Smooth muscle cell (in vitro differentiated cells): ENCODE measurements at regions not wholly inside any gene's neighbourhood (a gene's known extent, or its start where the extent isn't known, plus 50 kb on each side); places are given as distances from the start of the nearest gene placed in this dataset.

Experiments
- DNase-seq: peaks from one replicate; lab custom pipeline; 2025; ENCODE audit not compliant: unreplicated experiment; lab: John Stamatoyannopoulos, UW
- H2AFZ ChIP-seq: fragments of 200-600 bp; sonication (generic); 2 replicates; pipeline ENCODE4 v1.6.0; 2016; ENCODE audit warnings: antibody characterized with exemption, low read depth, mild to moderate bottlenecking
- H3F3A ChIP-seq: fragments of 200-600 bp; sonication (generic); 2 replicates; pipeline ENCODE4 v1.6.0; 2017; ENCODE audit warnings: antibody characterized with exemption, low read depth
- H3K27ac ChIP-seq: fragments of 200-600 bp; sonication (generic); 2 replicates; pipeline ENCODE4 v1.5.1; 2016; ENCODE audit warnings: low read depth, mild to moderate bottlenecking
- H3K27me3 ChIP-seq: fragments of 200-600 bp; sonication (generic); 2 replicates; pipeline ENCODE4 v1.6.1; 2016; ENCODE audit warnings: low read depth, mild to moderate bottlenecking
- H3K36me3 ChIP-seq: fragments of 200-600 bp; sonication (generic); 2 replicates; pipeline ENCODE4 v1.5.1; 2016; ENCODE audit warnings: low read depth
- H3K4me1 ChIP-seq: fragments of 200-600 bp; sonication (generic); 2 replicates; pipeline ENCODE4 v1.5.1; 2016; ENCODE audit warnings: low read depth
- H3K4me2 ChIP-seq: fragments of 200-600 bp; sonication (generic); 2 replicates; pipeline ENCODE4 v1.6.0; 2016; ENCODE audit warnings: mild to moderate bottlenecking
- H3K4me3 ChIP-seq: fragments of 200-600 bp; sonication (generic); 2 replicates; pipeline ENCODE4 v1.5.1; 2016; ENCODE audit warnings: mild to moderate bottlenecking
- H3K79me2 ChIP-seq: fragments of 200-600 bp; sonication (generic); 2 replicates; pipeline ENCODE4 v1.6.0; 2016; ENCODE audit warnings: low read depth, mild to moderate bottlenecking
- H3K9ac ChIP-seq: fragments of 200-600 bp; sonication (generic); 2 replicates; pipeline ENCODE4 v1.6.0; 2016; ENCODE audit warnings: low read depth
- H3K9me3 ChIP-seq: fragments of 200-600 bp; sonication (generic); replicated peaks from 2 replicates; pipeline ENCODE4 v1.5.1; 2016; ENCODE audit warnings: low read depth
- H4K20me1 ChIP-seq: fragments of 200-600 bp; sonication (generic); 2 replicates; pipeline ENCODE4 v1.6.0; 2016; ENCODE audit warnings: low read depth
- WGBS: methylation state at CpG from one replicate; pipeline ENCODE4 v1.1.7; 2016; ENCODE audit warnings: low lambda C conversion rate; 5-methylcytosine and 5-hydroxymethylcytosine counted together
- TF ChIP-seq, protein P1 (sequence below): fragments of 200-600 bp; sonication (generic); IDR thresholded peaks from 2 replicates; pipeline ENCODE4 v1.5.1; 2017; ENCODE audit warnings: borderline replicate concordance, mild to moderate bottlenecking, antibody characterized with exemption; ENCODE audit not compliant: insufficient read depth, poor library complexity, severe bottlenecking

DNA sequence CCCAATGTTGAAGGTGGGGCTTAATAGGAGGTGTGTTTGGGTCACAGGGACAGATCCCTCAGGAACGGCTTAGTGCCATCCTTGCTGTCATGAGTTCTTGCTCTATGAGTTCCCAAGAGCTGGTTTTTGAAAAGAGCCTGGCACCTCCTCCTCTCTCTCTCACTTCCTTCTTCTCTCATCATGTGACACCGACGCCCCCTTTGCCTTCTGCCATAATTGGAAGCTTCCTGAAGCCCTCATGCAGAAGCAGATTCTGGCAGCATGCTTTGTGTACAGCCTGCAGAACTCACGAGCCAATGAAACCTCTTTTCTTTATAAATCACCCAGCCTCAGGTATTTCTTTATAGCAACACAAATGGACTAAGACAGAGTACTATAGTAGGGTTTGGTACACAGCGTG, 100.4 kb upstream of the SH3BP4 start:
- Histone ChIP-seq H3K4me3 (no peak overlapping the region), H3K79me2 (no peaks in the 10 kb centered on the region), H3K9me3 (no peaks in the 10 kb centered on the region), H3K27me3 (no peaks in the 10 kb centered on the region), H3F3A (no peaks in the 10 kb centered on the region), H3K4me1 (peaks cover 10% of the 10 kb centered on the region), H3K4me2 (no peak overlapping the region), H3K27ac (no peak overlapping the region), H4K20me1 (no peaks in the 10 kb centered on the region), H3K36me3 (no peaks in the 10 kb centered on the region), H3K9ac (no peak overlapping the region), H2AFZ (no peak overlapping the region)
- DNase-seq: no peak
- 95% methylated on average over 5 of the region's 5 CpGs for WGBS
- TF ChIP-seq, protein P1, sequence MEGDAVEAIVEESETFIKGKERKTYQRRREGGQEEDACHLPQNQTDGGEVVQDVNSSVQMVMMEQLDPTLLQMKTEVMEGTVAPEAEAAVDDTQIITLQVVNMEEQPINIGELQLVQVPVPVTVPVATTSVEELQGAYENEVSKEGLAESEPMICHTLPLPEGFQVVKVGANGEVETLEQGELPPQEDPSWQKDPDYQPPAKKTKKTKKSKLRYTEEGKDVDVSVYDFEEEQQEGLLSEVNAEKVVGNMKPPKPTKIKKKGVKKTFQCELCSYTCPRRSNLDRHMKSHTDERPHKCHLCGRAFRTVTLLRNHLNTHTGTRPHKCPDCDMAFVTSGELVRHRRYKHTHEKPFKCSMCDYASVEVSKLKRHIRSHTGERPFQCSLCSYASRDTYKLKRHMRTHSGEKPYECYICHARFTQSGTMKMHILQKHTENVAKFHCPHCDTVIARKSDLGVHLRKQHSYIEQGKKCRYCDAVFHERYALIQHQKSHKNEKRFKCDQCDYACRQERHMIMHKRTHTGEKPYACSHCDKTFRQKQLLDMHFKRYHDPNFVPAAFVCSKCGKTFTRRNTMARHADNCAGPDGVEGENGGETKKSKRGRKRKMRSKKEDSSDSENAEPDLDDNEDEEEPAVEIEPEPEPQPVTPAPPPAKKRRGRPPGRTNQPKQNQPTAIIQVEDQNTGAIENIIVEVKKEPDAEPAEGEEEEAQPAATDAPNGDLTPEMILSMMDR: no peak

DNA sequence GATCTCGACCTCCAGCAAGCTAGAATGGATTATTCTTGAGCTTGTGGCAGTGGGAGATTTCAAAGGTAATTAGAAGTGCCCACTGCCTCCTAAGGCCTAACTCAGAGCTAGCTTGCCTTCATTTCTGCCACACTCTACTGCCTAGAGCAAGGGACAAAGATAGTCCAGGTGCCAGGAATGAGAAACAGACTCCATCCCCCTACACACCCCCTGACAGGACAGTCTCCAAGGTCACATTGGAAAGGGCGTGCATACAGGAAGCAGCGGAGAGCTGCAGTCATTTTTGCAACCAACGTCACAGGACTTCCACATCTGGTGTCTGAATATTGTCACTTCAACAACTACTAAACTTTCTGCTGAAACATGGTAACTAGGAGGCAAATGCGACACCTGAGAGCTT, 101.0 kb upstream of the SH3BP4 start:
- Histone ChIP-seq H3K9ac (no peak overlapping the region), H3K36me3 (no peaks in the 10 kb centered on the region), H3K27me3 (no peaks in the 10 kb centered on the region), H3K4me3 (no peak overlapping the region), H3K4me1 (peaks cover 14% of the 10 kb centered on the region), H3K79me2 (no peaks in the 10 kb centered on the region), H3K4me2 (no peak overlapping the region), H3K9me3 (no peaks in the 10 kb centered on the region), H3F3A (no peaks in the 10 kb centered on the region), H2AFZ (no peak overlapping the region), H4K20me1 (no peaks in the 10 kb centered on the region), H3K27ac (no peak overlapping the region)
- 89% methylated on average over 5 of the region's 5 CpGs for WGBS
- TF ChIP-seq, protein P1: no peak
- no peak for DNase-seq

DNA sequence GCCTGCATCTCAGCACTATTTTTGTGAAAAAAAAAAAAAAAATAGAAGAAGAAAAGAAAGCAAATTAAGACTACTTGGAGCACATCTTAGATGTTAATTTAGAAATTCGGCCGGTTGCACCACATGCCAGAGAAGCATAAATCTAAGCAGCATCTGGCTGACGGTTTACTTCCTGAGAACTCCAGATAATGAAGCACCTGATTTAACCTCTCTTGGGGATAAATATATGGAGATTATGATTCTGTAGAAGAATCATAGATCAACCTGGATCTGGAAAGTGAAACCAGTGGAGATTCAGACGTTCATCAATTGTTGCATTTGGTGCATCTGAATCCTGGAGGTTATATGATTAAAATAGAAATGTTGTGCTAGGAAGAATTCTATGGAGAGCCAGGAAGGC, 102.1 kb upstream of the SH3BP4 start:
- TF ChIP-seq, protein P1: no peak
- Histone ChIP-seq H3K79me2 (no peaks in the 10 kb centered on the region), H3K9ac (no peak overlapping the region), H3K36me3 (no peaks in the 10 kb centered on the region), H4K20me1 (no peaks in the 10 kb centered on the region), H2AFZ (no peak overlapping the region), H3K4me3 (no peak overlapping the region), H3F3A (no peaks in the 10 kb centered on the region), H3K27ac (no peak overlapping the region), H3K4me2 (no peak overlapping the region), H3K4me1 (peaks cover 14% of the 10 kb centered on the region), H3K27me3 (no peaks in the 10 kb centered on the region), H3K9me3 (no peaks in the 10 kb centered on the region)
- 91% methylated on average over 4 of the region's 4 CpGs for WGBS
- DNase-seq: no peak

DNA sequence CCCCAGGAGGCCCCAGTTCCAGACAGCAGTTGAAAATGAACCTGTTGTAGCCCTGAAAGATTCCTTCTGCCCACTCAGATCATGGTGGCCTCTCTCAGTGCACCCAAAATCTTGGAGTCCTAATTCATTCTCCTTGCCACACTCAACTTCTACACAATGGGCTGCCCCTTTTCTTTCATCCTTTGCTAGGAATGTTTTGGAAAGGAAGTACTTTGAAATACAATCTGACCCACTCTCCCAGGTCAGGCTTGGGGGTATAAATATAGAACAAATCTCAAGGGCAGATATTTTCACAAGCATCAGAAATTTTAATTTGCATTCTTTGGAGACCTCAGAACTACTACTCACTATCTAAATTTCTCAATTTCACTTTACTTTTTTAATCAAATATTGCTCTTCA, 103.2 kb upstream of the SH3BP4 start:
- no peak overlapping the region for H2AFZ ChIP-seq
- H3K4me2 ChIP-seq: no peak overlapping the region
- no peaks in the 10 kb centered on the region for H3K27me3 ChIP-seq
- H3K4me3 ChIP-seq: no peak overlapping the region
- H3F3A ChIP-seq: no peaks in the 10 kb centered on the region
- H4K20me1 ChIP-seq: no peaks in the 10 kb centered on the region
- peaks cover 14% of the 10 kb centered on the region for H3K4me1 ChIP-seq
- H3K9me3 ChIP-seq: no peaks in the 10 kb centered on the region
- H3K36me3 ChIP-seq: no peaks in the 10 kb centered on the region
- TF ChIP-seq, protein P1: no peak
- no peaks in the 10 kb centered on the region for H3K79me2 ChIP-seq
- no peak overlapping the region for H3K27ac ChIP-seq
- no peak for DNase-seq
- no peak overlapping the region for H3K9ac ChIP-seq
